ENCODE measurements at regions not wholly inside any gene's neighbourhood (a gene's known extent, or its start where the extent isn't known, plus 50 kb on each side); places are given as distances from the start of the nearest gene placed in this dataset.

DNA sequence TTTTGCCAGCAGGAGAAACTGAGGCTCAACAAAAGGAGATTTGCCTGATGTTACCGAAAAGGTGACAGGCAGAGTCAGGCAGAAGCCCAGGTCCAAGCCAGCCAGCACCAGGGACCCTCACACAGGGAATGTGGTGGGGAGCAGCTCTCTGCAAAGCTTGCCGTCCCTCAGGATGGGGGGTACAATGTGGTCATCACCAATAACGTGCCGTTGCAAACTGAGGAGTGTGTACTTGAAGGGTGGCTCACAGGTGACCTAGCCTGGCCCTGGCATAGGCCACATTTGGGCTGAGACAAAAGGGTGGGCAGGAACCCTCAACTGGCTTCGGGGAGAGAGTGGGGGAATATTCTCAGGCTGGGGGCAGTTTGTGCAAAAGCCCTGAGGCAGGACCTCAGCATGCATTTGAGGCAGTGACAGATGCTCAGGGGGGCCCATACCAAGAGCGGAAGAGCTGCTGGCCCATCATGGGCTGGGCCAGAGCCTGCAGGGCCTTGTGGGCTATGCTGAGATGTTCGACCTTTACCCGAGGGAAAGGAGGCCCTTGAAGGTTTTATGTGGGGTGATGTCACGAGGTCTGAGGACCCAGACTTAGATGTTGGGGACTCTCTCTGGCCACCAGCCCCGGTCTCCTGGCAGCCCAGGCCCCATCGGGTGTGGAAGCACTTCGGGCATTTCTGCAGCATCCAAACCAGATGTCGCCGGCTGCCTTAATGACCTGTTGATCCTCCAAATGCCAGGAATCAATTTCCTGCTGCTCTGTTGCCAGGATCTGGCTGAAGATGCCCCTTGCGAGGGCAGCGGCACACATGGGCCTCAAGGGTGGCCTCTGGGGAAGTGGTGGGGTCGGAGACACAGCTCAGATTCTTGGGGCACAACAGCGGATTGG, 57.4 kb upstream of the SHISAL1 start:
- TF ChIP-seq, protein P1, sequence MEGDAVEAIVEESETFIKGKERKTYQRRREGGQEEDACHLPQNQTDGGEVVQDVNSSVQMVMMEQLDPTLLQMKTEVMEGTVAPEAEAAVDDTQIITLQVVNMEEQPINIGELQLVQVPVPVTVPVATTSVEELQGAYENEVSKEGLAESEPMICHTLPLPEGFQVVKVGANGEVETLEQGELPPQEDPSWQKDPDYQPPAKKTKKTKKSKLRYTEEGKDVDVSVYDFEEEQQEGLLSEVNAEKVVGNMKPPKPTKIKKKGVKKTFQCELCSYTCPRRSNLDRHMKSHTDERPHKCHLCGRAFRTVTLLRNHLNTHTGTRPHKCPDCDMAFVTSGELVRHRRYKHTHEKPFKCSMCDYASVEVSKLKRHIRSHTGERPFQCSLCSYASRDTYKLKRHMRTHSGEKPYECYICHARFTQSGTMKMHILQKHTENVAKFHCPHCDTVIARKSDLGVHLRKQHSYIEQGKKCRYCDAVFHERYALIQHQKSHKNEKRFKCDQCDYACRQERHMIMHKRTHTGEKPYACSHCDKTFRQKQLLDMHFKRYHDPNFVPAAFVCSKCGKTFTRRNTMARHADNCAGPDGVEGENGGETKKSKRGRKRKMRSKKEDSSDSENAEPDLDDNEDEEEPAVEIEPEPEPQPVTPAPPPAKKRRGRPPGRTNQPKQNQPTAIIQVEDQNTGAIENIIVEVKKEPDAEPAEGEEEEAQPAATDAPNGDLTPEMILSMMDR (IDR thresholded peaks at IDR 0.05), result no peak
- TF ChIP-seq POLR2AphosphoS5 (IDR thresholded peaks at IDR 0.05), result no peak
- no peak for TF ChIP-seq POLR2A (IDR thresholded peaks at IDR 0.05)
- Histone ChIP-seq H3K36me3 (no peaks in the 10 kb centered on the region), H3K27me3 (no peaks in the 10 kb centered on the region), H3K4me3 (no peak overlapping the region), H3K9me3 (peaks cover 0 to 13% of the 10 kb centered on the region in 2 donors), H3K4me1 (no peaks in the 10 kb centered on the region), H3K27ac (no peak overlapping the region)
- no peak for DNase-seq (ENCODE audit: low spot score in 2 of 2)
- intact Hi-C loops (cut with DNase I; ENCODE audit: low total_unique reads), result loop anchor here (10.0 kb wide), 1 partner anchor 1215 kb away; the partner anchor contains the start of gene TSPO

DNA sequence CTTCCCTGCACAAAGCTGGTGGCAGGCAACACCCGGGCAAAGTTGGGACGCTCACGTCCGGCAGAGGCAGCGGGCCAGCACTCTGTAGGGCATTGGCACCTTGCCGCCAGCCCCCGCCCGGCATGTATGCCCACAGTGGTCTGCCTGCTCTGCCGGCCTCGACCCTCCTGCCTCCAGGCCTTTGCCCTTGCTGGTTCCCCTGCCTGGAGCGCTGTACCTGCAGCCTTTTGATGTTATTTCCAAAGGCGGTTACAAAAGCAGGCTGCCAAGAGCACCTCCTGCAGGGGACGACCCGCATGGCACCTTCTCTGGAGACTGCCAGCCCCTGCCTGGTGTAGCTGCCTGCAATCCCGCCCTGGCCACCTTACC, 56.5 kb upstream of the SHISAL1 start:
- no peaks in the 10 kb centered on the region for H3K36me3 ChIP-seq
- intact Hi-C loops (cut with DNase I; ENCODE audit: low total_unique reads), result loop anchor here (10.0 kb wide), 1 partner anchor 1214 kb away; the partner anchor contains the start of gene TSPO
- H3K4me1 ChIP-seq, result no peaks in the 10 kb centered on the region
- TF ChIP-seq POLR2AphosphoS5 (IDR thresholded peaks at IDR 0.05), result no peak
- no peak for TF ChIP-seq POLR2A (IDR thresholded peaks at IDR 0.05)
- TF ChIP-seq, protein P1 (IDR thresholded peaks at IDR 0.05), result no peak
- H3K9me3 ChIP-seq, result peaks cover 0 to 4% of the 10 kb centered on the region in 2 donors
- DNase-seq (ENCODE audit: low spot score in 2 of 2), result no peak
- H3K27me3 ChIP-seq, result no peaks in the 10 kb centered on the region
- no peak overlapping the region for H3K4me3 ChIP-seq
- H3K27ac ChIP-seq, result no peak overlapping the region

DNA sequence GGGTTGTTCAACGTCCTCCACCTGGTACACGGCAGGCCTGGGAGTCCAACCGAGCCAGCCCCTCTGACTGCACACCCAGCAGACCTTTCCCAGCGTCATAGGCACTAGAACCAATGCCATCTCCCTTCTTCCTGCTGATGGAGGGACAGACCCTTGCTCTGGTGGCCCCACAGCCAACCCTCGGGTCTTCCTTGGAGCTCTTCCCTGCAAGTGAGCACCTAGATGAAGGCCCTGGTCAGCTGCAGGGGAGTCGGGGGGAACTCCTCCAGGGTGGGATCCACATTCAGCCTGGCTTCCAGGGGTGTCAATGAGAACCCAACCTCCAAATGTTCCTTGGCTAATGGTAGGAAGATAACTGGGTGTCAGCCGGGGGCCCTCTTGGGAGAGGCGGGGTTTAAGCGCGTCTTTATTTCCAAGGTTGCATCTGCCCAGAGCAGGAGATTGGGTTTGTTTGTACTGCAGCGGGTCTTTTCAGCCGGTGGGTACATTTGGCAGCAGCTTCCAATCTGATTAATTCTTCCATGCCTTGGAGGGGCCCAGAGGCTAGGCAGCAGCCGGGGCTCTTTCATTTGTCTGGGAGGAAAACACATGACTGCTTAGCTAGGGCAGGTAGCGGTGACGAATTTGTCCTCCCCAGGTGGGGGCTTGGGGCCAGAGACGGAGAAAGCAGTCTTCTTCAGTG, 56.0 kb upstream of the SHISAL1 start:
- intact Hi-C loops (cut with DNase I; ENCODE audit: low total_unique reads), result loop anchor here (10.0 kb wide), 1 partner anchor 1214 kb away; the partner anchor contains the start of gene TSPO
- H3K27me3 ChIP-seq, result no peaks in the 10 kb centered on the region

DNA sequence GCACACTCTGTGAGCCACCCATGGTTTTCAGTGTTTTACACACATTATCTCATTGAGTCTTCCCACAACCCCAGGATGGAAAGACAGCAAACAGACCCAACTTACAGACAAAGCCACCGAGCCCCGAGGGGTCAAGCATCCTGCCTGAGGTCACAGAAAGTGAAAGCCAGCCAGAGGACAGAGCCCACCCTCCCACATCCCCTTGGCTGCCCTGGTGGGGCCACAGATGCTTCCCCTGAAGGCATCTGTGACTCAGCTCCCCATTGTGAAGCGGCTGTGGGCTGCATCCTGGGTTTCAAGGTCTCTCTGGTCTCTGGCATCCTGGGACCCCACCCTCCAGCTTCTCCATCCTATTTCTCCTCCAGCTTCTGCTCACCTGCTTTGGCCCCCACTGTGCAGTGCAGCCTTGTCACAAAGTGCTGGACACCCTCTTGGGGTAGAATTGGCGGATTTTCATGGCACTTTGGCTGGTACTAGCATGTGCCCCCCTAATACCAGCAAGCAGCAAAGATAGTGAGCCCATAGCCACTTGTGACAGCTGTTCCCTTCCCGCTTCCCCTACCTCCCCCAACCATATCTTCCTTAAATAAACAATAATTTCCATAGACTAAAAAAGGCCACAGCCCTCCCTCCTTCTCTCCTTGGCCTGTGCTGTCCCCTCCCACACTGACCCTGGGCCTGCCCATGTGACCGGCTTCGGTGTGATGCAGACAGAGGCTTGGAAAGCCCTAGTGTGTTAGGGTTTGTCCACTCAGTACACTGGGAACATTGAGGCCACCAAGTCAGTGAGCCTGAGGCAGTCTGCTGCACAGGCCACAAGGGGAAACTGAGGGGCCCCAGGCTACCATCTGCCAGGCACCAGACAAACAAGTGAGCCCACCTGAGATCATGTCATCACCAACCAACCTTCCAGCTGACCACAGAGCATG, 53.9 kb upstream of the SHISAL1 start:
- H3K9me3 ChIP-seq, result no peaks in the 10 kb centered on the region
- no peaks in the 10 kb centered on the region for H3K36me3 ChIP-seq
- H3K4me3 ChIP-seq, result no peak overlapping the region
- intact Hi-C loops (cut with DNase I; ENCODE audit: low total_unique reads), result loop anchor here (10.0 kb wide), 1 partner anchor 1212 kb away; the partner anchor contains the start of gene TSPO
- TF ChIP-seq POLR2A (IDR thresholded peaks at IDR 0.05) (no peak), POLR2AphosphoS5 (IDR thresholded peaks at IDR 0.05) (no peak)
- TF ChIP-seq, protein P1 (IDR thresholded peaks at IDR 0.05), result no peak
- DNase-seq (ENCODE audit: low spot score in 2 of 2), result no peak
- H3K4me1 ChIP-seq, result peaks cover 5 to 12% of the 10 kb centered on the region in 2 donors
- no peak overlapping the region for H3K27ac ChIP-seq
- no peaks in the 10 kb centered on the region for H3K27me3 ChIP-seq

More for the DNA sequence above, 56.0 kb upstream of the SHISAL1 start:
- Histone ChIP-seq H3K9me3 (no peaks in the 10 kb centered on the region), H3K4me3 (no peak overlapping the region), H3K36me3 (no peaks in the 10 kb centered on the region), H3K27ac (no peak overlapping the region), H3K4me1 (peaks cover 0 to 5% of the 10 kb centered on the region in 2 donors)
- DNase-seq (ENCODE audit: low spot score in 2 of 2), result no peak
- TF ChIP-seq, protein P1 (IDR thresholded peaks at IDR 0.05), result no peak
- TF ChIP-seq POLR2AphosphoS5 (IDR thresholded peaks at IDR 0.05) (no peak), POLR2A (IDR thresholded peaks at IDR 0.05) (no peak)
